GM23338 (cell line): ENCODE measurements at regions not wholly inside any gene's neighbourhood (a gene's known extent, or its start where the extent isn't known, plus 50 kb on each side); places are given as distances from the start of the nearest gene placed in this dataset.

ENCODE experiments used
- ATAC-seq: fragments of 200-7000 bp; cut with Tn5 transposase; 3 replicates; pipeline ENCODE4 v1.9.1; 2020
- DNase-seq: peaks from one replicate; pipeline ENCODE4 v3.0.0-alpha.2; 2015; ENCODE audit warnings: low spot score
- H2AFZ ChIP-seq: fragments of 200-600 bp; sonication (generic); 2 replicates; pipeline ENCODE4 v1.8.0; 2016; ENCODE audit warnings: antibody characterized with exemption, mild to moderate bottlenecking, moderate library complexity
- H3F3A ChIP-seq: fragments of 200-600 bp; sonication (generic); replicated peaks from 2 replicates; pipeline ENCODE4 v1.8.0; 2017; ENCODE audit warnings: antibody characterized with exemption, mixed run types, low read depth
- H3K27ac ChIP-seq: fragments of 200-600 bp; sonication (generic); 2 replicates; pipeline ENCODE4 v1.6.1; 2016; ENCODE audit warnings: low read depth
- H3K27me3 ChIP-seq: fragments of 200-600 bp; sonication (generic); 2 replicates; pipeline ENCODE4 v1.8.0; 2016; ENCODE audit warnings: mild to moderate bottlenecking, mixed run types, moderate library complexity; ENCODE audit not compliant: insufficient read depth
- H3K36me3 ChIP-seq: fragments of 200-600 bp; sonication (generic); 2 replicates; pipeline ENCODE4 v1.8.0; 2016; ENCODE audit warnings: mild to moderate bottlenecking; ENCODE audit not compliant: insufficient read depth
- H3K4me1 ChIP-seq: fragments of 200-600 bp; sonication (generic); 2 replicates; pipeline ENCODE4 v1.8.0; 2016; ENCODE audit warnings: mild to moderate bottlenecking, moderate library complexity; ENCODE audit not compliant: insufficient read depth
- H3K4me2 ChIP-seq: fragments of 200-600 bp; sonication (generic); 2 replicates; pipeline ENCODE4 v1.7.1; 2017; ENCODE audit warnings: mixed run types
- H3K4me3 ChIP-seq: fragments of 200-600 bp; sonication (generic); 2 replicates; pipeline ENCODE4 v1.6.1; 2016; ENCODE audit warnings: mixed run types
- H3K79me2 ChIP-seq: fragments of 200-600 bp; sonication (generic); replicated peaks from 2 replicates; pipeline ENCODE4 v1.8.0; 2017; ENCODE audit warnings: mild to moderate bottlenecking; ENCODE audit not compliant: insufficient read depth
- H3K9me2 ChIP-seq: fragments of 200-600 bp; sonication (generic); 2 replicates; pipeline ENCODE4 v1.8.0; 2017; ENCODE audit not compliant: insufficient read depth
- H4K20me1 ChIP-seq: fragments of 200-600 bp; sonication (generic); replicated peaks from 2 replicates; pipeline ENCODE4 v1.8.0; 2017; ENCODE audit warnings: mild to moderate bottlenecking; ENCODE audit not compliant: insufficient read depth
- H3K27ac Mint-ChIP-seq: 2 replicates; pipeline ENCODE4 v1.8.0; 2020; ENCODE audit warnings: inconsistent platforms, mild to moderate bottlenecking, moderate library complexity, mixed read lengths
- H3K27me3 Mint-ChIP-seq: 3 replicates; pipeline ENCODE4 v1.8.0; 2022; ENCODE audit warnings: low read depth, mild to moderate bottlenecking, moderate library complexity, mixed read lengths, inconsistent platforms; ENCODE audit not compliant: insufficient read depth, poor library complexity
- H3K36me3 Mint-ChIP-seq: 3 replicates; pipeline ENCODE4 v1.8.0; 2021; ENCODE audit warnings: low read depth, mild to moderate bottlenecking, inconsistent platforms, moderate library complexity, mixed read lengths
- H3K4me1 Mint-ChIP-seq: 3 replicates; pipeline ENCODE4 v1.8.0; 2020; ENCODE audit warnings: mild to moderate bottlenecking, inconsistent platforms, mixed read lengths
- H3K4me3 Mint-ChIP-seq: 3 replicates; pipeline ENCODE4 v1.8.0; 2021; ENCODE audit warnings: moderate library complexity, mild to moderate bottlenecking, inconsistent platforms, mixed read lengths
- H3K9me3 Mint-ChIP-seq: 3 replicates; pipeline ENCODE4 v1.8.0; 2020; ENCODE audit warnings: moderate library complexity, mild to moderate bottlenecking, inconsistent platforms, mixed read lengths
- CREB1 ChIP-seq: fragments of 250-450 bp; sonication (Bioruptor Pico); IDR thresholded peaks from 2 replicates; pipeline ENCODE4 v1.5.0; 2020; ENCODE audit warnings: low read depth, mild to moderate bottlenecking, moderate library complexity
- EZH2 ChIP-seq: fragments of 200-600 bp; sonication (generic); IDR thresholded peaks from one replicate; pipeline ENCODE4 v1.8.0; 2017; ENCODE audit warnings: antibody characterized with exemption, mild to moderate bottlenecking, low read depth; ENCODE audit not compliant: unreplicated experiment
- NANOG ChIP-seq: IDR thresholded peaks from 2 replicates; pipeline ENCODE4 v1.6.1; 2016; ENCODE audit warnings: antibody characterized with exemption, borderline replicate concordance
- POLR2AphosphoS5 ChIP-seq: IDR thresholded peaks from 2 replicates; pipeline ENCODE4 v1.6.1; 2016; ENCODE audit warnings: antibody characterized with exemption, low read depth
- STAT1 ChIP-seq: IDR thresholded peaks from one replicate; pipeline ENCODE4 v1.6.1; 2016; ENCODE audit warnings: antibody characterized with exemption; ENCODE audit not compliant: unreplicated experiment
- ZNF114 ChIP-seq: fragments of 250-450 bp; sonication (Bioruptor Pico); IDR thresholded peaks from 2 replicates; pipeline ENCODE4 v1.5.0; 2020; ENCODE audit warnings: mild to moderate bottlenecking, moderate library complexity
- ZNF331 ChIP-seq: fragments of 250-450 bp; sonication (Bioruptor Pico); IDR thresholded peaks from 2 replicates; pipeline ENCODE4 v1.5.0; 2020; ENCODE audit warnings: low read depth, mild to moderate bottlenecking, moderate library complexity
- ZNF462 ChIP-seq: fragments of 250-450 bp; sonication (Bioruptor Pico); IDR thresholded peaks from 2 replicates; pipeline ENCODE4 v1.5.0; 2020; ENCODE audit warnings: mild to moderate bottlenecking, moderate library complexity
- TF ChIP-seq, protein P1 (sequence below): IDR thresholded peaks from 2 replicates; pipeline ENCODE4 v1.6.1; 2016; ENCODE audit warnings: antibody characterized with exemption
- TF ChIP-seq, protein P2 (sequence below), 2 experiments: fragments of 200-600 bp in 1 of 2; sonication (generic) in 1 of 2; conservative IDR thresholded peaks; 2 replicates each; pipeline versions ENCODE4 v1.5.1 to v1.6.1; 2016 to 2017; ENCODE audit warnings: antibody characterized with exemption in 2 of 2, low read depth in 2 of 2, mild to moderate bottlenecking in 2 of 2, moderate library complexity in 1 of 2

DNA sequence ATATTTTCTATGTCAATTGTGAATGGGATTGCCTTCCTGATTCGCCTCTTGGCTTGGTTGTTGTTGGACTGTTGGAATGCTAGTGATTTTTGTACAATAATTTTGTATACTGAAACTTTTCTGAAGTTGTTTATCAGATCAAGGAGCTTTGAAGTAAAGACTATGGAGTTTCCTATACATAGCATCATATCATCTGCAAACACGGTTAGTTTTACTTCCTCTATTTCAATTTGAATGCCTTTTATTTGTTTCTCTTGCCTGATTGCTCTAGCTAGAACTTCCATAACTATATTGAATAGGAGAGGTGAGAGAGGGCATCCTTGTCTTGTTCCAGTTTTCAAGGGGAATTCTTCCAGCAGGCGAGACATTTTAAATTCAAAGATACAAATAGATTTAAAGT is 226.5 kb downstream of the FBXO8 start:
- no peak overlapping the region for H3K27ac Mint-ChIP-seq
- H3K36me3 Mint-ChIP-seq = no peaks in the 10 kb centered on the region
- no peak for ATAC-seq
- Histone ChIP-seq H3K36me3 (no peaks in the 10 kb centered on the region), H3K4me1 (no peaks in the 10 kb centered on the region), H3K4me3 (no peak overlapping the region), H3F3A (no peaks in the 10 kb centered on the region), H2AFZ (no peak overlapping the region), H4K20me1 (no peaks in the 10 kb centered on the region; the same call in 1 of the 2 replicates), H3K9me2 (peaks cover 2% of the 10 kb centered on the region; the same call in 1 of the 2 replicates), H3K4me2 (no peak overlapping the region), H3K79me2 (no peaks in the 10 kb centered on the region), H3K27me3 (no peaks in the 10 kb centered on the region), H3K27ac (no peak overlapping the region)
- peaks cover 3% of the 10 kb centered on the region; the same call in 2 of the 3 replicates for H3K9me3 Mint-ChIP-seq
- no peak for TF ChIP-seq STAT1
- no peak overlapping the region for H3K4me3 Mint-ChIP-seq
- H3K4me1 Mint-ChIP-seq = peaks cover 7% of the 10 kb centered on the region; the same call in 2 of the 3 replicates
- no peak for DNase-seq
- no peaks in the 10 kb centered on the region for H3K27me3 Mint-ChIP-seq

DNA sequence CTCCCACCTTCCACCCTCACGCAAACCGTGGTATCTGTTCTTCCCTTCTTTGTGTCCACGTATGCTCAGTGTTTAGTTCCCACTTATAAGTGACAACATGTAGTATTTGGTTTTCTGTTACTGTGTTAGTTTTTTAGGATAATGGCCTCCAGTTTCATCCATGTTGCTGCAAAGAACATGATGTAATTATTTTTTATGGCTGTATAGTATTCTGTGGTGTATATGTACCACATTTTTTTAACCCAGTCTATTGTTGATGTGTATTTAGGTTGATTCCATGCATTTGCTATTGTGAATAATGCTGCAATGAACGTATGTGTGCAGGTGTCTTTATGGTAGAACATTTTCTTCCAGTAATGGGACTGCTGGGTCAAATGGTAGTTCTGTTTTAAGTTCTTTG is 228.1 kb downstream of the FBXO8 start:
- no peak overlapping the region for H3K27ac Mint-ChIP-seq
- Histone ChIP-seq H3K27ac (no peak overlapping the region), H2AFZ (no peak overlapping the region), H3K9me2 (no peaks in the 10 kb centered on the region), H3K36me3 (no peaks in the 10 kb centered on the region), H3K4me2 (no peak overlapping the region), H3K4me3 (no peak overlapping the region), H3K4me1 (no peaks in the 10 kb centered on the region), H4K20me1 (no peaks in the 10 kb centered on the region; the same call in 1 of the 2 replicates), H3F3A (no peaks in the 10 kb centered on the region), H3K27me3 (no peaks in the 10 kb centered on the region), H3K79me2 (no peaks in the 10 kb centered on the region)
- H3K27me3 Mint-ChIP-seq = no peaks in the 10 kb centered on the region
- no peak for ATAC-seq
- H3K4me3 Mint-ChIP-seq = no peak overlapping the region
- peaks cover 7% of the 10 kb centered on the region; the same call in 2 of the 3 replicates for H3K4me1 Mint-ChIP-seq
- DNase-seq = no peak
- H3K9me3 Mint-ChIP-seq = peaks cover 3% of the 10 kb centered on the region; the same call in 2 of the 3 replicates
- H3K36me3 Mint-ChIP-seq = no peaks in the 10 kb centered on the region
- TF ChIP-seq POLR2AphosphoS5 (no peak), NANOG (no peak), CREB1 (CRISPR knock-in tag) (no peak), ZNF462 (CRISPR knock-in tag) (no peak), ZNF331 (CRISPR knock-in tag) (no peak), EZH2 (no peak), ZNF114 (CRISPR knock-in tag) (no peak)
- TF ChIP-seq, protein P1, sequence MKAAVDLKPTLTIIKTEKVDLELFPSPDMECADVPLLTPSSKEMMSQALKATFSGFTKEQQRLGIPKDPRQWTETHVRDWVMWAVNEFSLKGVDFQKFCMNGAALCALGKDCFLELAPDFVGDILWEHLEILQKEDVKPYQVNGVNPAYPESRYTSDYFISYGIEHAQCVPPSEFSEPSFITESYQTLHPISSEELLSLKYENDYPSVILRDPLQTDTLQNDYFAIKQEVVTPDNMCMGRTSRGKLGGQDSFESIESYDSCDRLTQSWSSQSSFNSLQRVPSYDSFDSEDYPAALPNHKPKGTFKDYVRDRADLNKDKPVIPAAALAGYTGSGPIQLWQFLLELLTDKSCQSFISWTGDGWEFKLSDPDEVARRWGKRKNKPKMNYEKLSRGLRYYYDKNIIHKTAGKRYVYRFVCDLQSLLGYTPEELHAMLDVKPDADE = no peak
- TF ChIP-seq, protein P2, sequence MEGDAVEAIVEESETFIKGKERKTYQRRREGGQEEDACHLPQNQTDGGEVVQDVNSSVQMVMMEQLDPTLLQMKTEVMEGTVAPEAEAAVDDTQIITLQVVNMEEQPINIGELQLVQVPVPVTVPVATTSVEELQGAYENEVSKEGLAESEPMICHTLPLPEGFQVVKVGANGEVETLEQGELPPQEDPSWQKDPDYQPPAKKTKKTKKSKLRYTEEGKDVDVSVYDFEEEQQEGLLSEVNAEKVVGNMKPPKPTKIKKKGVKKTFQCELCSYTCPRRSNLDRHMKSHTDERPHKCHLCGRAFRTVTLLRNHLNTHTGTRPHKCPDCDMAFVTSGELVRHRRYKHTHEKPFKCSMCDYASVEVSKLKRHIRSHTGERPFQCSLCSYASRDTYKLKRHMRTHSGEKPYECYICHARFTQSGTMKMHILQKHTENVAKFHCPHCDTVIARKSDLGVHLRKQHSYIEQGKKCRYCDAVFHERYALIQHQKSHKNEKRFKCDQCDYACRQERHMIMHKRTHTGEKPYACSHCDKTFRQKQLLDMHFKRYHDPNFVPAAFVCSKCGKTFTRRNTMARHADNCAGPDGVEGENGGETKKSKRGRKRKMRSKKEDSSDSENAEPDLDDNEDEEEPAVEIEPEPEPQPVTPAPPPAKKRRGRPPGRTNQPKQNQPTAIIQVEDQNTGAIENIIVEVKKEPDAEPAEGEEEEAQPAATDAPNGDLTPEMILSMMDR (conservative IDR thresholded peaks at IDR 0.05; ENCODE audit: low read depth in 2 of 2) = no peak
